Mucosa of descending colon (tissue), 3 donors: ENCODE measurements at regions not wholly inside any gene's neighbourhood (a gene's known extent, or its start where the extent isn't known, plus 50 kb on each side); places are given as distances from the start of the nearest gene placed in this dataset.

Source experiments
- ATAC-seq: fragments of 200-7000 bp; cut with Tn5 transposase; one replicate; pipeline ENCODE4 v1.9.1; 2020; ENCODE audit warnings: mild to moderate bottlenecking, moderate library complexity
- DNase-seq, 3 donors: peaks; one replicate each; pipeline ENCODE4 v3.0.0-alpha.2; 2020
- H3K36me3 ChIP-seq: fragments of 200-600 bp; one replicate; pipeline ENCODE4 v1.8.0; 2021; ENCODE audit warnings: low read depth, mild to moderate bottlenecking
- H3K4me1 ChIP-seq: fragments of 200-600 bp; one replicate; pipeline ENCODE4 v1.8.0; 2021; ENCODE audit warnings: low read depth, mild to moderate bottlenecking
- H3K4me3 ChIP-seq: fragments of 200-600 bp; one replicate; pipeline ENCODE4 v1.8.0; 2021; ENCODE audit warnings: mild to moderate bottlenecking
- H3K9me3 ChIP-seq: fragments of 200-600 bp; one replicate; pipeline ENCODE4 v1.8.0; 2021; ENCODE audit warnings: mild to moderate bottlenecking
- intact Hi-C, 2 donors: fragments of 100-400 bp; cut with DNase I in 1 of 2; cut with micrococcal nuclease in 1 of 2; formaldehyde crosslinking; loops; one replicate each; pipeline versions ENCODE4 v1.11.0 to v1.11.1; 2022; cut with DNase I, micrococcal nuclease
- TF ChIP-seq, protein P1 (sequence below): fragments of 200-600 bp; IDR thresholded peaks from one replicate; pipeline ENCODE4 v1.8.0; 2022; ENCODE audit warnings: antibody characterized with exemption, mild to moderate bottlenecking
- donor health status: DM: no; HTN: no; CAD: no; lungs with moderate emphysema.
- donor health status: DM: no; HTN: no; CAD: no.
- donor health status: DM: no; HTN: yes; CAD: no.

DNA sequence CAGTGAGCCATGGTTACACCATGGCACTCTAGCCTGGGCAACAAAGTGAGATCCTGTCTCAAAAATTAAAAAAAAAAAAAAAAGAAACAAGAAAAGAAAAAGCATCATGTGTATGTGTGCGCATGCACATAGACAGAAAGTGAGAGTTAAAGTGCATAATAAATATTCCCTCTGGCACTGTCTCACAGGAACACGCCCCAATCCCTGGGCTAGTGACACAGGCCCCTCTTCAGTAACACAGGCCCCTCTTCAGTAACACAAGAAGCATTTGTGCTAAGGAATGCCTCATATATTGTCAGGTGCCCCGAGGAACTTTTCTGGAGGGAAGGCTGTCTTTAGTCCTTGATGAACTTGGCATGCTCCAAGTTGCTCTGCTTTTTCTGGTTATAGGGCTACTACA lies 57.5 kb downstream of the RPL27A start:
- TF ChIP-seq, protein P1, sequence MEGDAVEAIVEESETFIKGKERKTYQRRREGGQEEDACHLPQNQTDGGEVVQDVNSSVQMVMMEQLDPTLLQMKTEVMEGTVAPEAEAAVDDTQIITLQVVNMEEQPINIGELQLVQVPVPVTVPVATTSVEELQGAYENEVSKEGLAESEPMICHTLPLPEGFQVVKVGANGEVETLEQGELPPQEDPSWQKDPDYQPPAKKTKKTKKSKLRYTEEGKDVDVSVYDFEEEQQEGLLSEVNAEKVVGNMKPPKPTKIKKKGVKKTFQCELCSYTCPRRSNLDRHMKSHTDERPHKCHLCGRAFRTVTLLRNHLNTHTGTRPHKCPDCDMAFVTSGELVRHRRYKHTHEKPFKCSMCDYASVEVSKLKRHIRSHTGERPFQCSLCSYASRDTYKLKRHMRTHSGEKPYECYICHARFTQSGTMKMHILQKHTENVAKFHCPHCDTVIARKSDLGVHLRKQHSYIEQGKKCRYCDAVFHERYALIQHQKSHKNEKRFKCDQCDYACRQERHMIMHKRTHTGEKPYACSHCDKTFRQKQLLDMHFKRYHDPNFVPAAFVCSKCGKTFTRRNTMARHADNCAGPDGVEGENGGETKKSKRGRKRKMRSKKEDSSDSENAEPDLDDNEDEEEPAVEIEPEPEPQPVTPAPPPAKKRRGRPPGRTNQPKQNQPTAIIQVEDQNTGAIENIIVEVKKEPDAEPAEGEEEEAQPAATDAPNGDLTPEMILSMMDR, result no peak
- Histone ChIP-seq H3K4me1 (no peaks in the 10 kb centered on the region), H3K4me3 (no peak overlapping the region), H3K9me3 (no peaks in the 10 kb centered on the region), H3K36me3 (no peaks in the 10 kb centered on the region)
- intact Hi-C loops, result no loop called here
- ATAC-seq (no peak), DNase-seq (no peak)

GRCh38 chr11:8744423-8744822 lies 61.8 kb downstream of the RPL27A start:
- ATAC-seq (no peak), DNase-seq (no peak)
- no peaks in the 10 kb centered on the region for H3K9me3 ChIP-seq
- H3K4me3 ChIP-seq, result no peak overlapping the region
- TF ChIP-seq, protein P1, result no peak
- H3K36me3 ChIP-seq, result no peaks in the 10 kb centered on the region
- peaks cover 25% of the 10 kb centered on the region for H3K4me1 ChIP-seq
- intact Hi-C loops, result no loop called here

- Histone ChIP-seq H3K36me3 (no peaks in the 10 kb centered on the region), H3K4me3 (no peak overlapping the region), H3K4me1 (peaks cover 26% of the 10 kb centered on the region), H3K9me3 (no peaks in the 10 kb centered on the region)
- ATAC-seq (no peak), DNase-seq (no peak)
- TF ChIP-seq, protein P1, result no peak
- intact Hi-C loops, result no loop called here
Observed at GRCh38 chr11:8745431-8746253, 63.0 kb downstream of the RPL27A start.

GRCh38 chr11:8746331-8746974 lies 63.9 kb downstream of the RPL27A start:
- DNase-seq (no peak), ATAC-seq (no peak)
- no peaks in the 10 kb centered on the region for H3K9me3 ChIP-seq
- H3K36me3 ChIP-seq, result no peaks in the 10 kb centered on the region
- intact Hi-C loops, result no loop called here
- H3K4me1 ChIP-seq, result peaks cover 26% of the 10 kb centered on the region
- H3K4me3 ChIP-seq, result no peak overlapping the region
- TF ChIP-seq, protein P1, result no peak

DNA sequence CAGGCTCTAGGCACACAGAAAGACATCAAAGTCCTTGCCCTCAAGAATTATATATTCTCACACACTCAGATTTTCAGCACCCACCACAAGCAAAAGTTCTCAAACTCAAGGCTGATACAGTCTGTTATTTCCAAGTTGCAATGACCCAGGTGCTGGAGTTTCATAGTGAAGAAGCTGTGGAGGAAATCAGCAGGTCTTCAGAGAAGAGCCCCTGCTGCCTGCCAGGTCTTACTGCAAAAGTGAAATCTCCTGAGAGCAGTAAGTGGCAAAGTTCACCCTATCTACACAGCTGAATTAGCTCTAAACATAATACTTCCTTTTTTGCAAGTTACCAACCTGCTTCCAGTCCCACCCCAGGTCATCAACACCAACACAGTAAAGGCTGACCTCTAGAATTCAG lies 64.6 kb downstream of the RPL27A start:
- Histone ChIP-seq H3K36me3 (no peaks in the 10 kb centered on the region), H3K9me3 (no peaks in the 10 kb centered on the region), H3K4me3 (no peak overlapping the region), H3K4me1 (peaks cover 26% of the 10 kb centered on the region)
- TF ChIP-seq, protein P1, result no peak
- intact Hi-C loops, result no loop called here
- ATAC-seq (peak; percentile 76), DNase-seq (no peak)
